Liver (tissue), 8 donors: ENCODE measurements at regions not wholly inside any gene's neighbourhood (a gene's known extent, or its start where the extent isn't known, plus 50 kb on each side); places are given as distances from the start of the nearest gene placed in this dataset.

Experiments
- DNase-seq: peaks from one replicate; pipeline ENCODE4 v3.0.0-alpha.2; 2017; ENCODE audit warnings: low spot score
- H3K27ac ChIP-seq, 2 donors: one replicate each; pipeline ENCODE4 v1.7.0; 2013; ENCODE audit warnings: inconsistent platforms in 2 of 2, low read length in 2 of 2, control low read depth in 1 of 2, low read depth in 1 of 2, mild to moderate bottlenecking in 1 of 2
- H3K27me3 ChIP-seq, 4 donors: one replicate each; pipeline versions ENCODE4 v1.6.1 to v1.7.0; 2013; ENCODE audit warnings: low read length in 3 of 4, inconsistent platforms in 1 of 4, mild to moderate bottlenecking in 1 of 4, moderate library complexity in 1 of 4; ENCODE audit not compliant: control insufficient read depth in 4 of 4, insufficient read depth in 4 of 4
- H3K36me3 ChIP-seq, 4 donors: one replicate each; pipeline versions ENCODE4 v1.6.1 to v1.7.0; 2013; ENCODE audit warnings: low read length in 3 of 4, mild to moderate bottlenecking in 3 of 4, low read depth in 1 of 4, moderate library complexity in 1 of 4; ENCODE audit not compliant: control insufficient read depth in 4 of 4, insufficient read depth in 3 of 4
- H3K4me1 ChIP-seq, 4 donors: one replicate each; pipeline versions ENCODE4 v1.6.1 to v1.7.0; 2013; ENCODE audit warnings: low read length in 3 of 4, mild to moderate bottlenecking in 3 of 4, moderate library complexity in 1 of 4; ENCODE audit not compliant: control insufficient read depth in 4 of 4, insufficient read depth in 4 of 4
- H3K4me3 ChIP-seq, 3 donors: one replicate each; pipeline versions ENCODE4 v1.6.1 to v1.7.0; 2013; ENCODE audit warnings: low read length in 3 of 3, control low read depth in 1 of 3, low read depth in 1 of 3, mild to moderate bottlenecking in 1 of 3
- H3K9ac ChIP-seq, 2 donors: one replicate each; pipeline ENCODE4 v1.7.0; 2013; ENCODE audit warnings: low read length in 2 of 2, mild to moderate bottlenecking in 2 of 2, moderate library complexity in 2 of 2, control low read depth in 1 of 2, low read depth in 1 of 2
- H3K9me3 ChIP-seq, 4 donors: one replicate each; pipeline versions ENCODE4 v1.6.1 to v1.7.0; 2013; ENCODE audit warnings: low read length in 3 of 4; ENCODE audit not compliant: control insufficient read depth in 4 of 4
- FOXA1 ChIP-seq: IDR thresholded peaks from 2 replicates; pipeline ENCODE4 v1.6.1; 2016; ENCODE audit warnings: antibody characterized with exemption
- HNF4A ChIP-seq, 2 donors: conservative IDR thresholded peaks; 2 replicates each; pipeline ENCODE4 v1.6.1; 2016; ENCODE audit warnings: antibody characterized with exemption in 2 of 2, mild to moderate bottlenecking in 2 of 2
- HNF4G ChIP-seq: IDR thresholded peaks from 2 replicates; pipeline ENCODE4 v1.6.1; 2016; ENCODE audit warnings: antibody characterized with exemption
- NR2F2 ChIP-seq: IDR thresholded peaks from 2 replicates; pipeline ENCODE4 v1.6.1; 2016; ENCODE audit warnings: antibody characterized with exemption
- RAD21 ChIP-seq, 2 donors: IDR thresholded peaks; 2 replicates each; pipeline ENCODE4 v1.6.1; 2016; ENCODE audit warnings: antibody characterized with exemption in 2 of 2, mild to moderate bottlenecking in 2 of 2
- RXRA ChIP-seq, 2 donors: IDR thresholded peaks; 2 replicates each; pipeline ENCODE4 v1.6.1; 2017 to 2018; ENCODE audit warnings: antibody characterized with exemption in 2 of 2, mild to moderate bottlenecking in 1 of 2
- SP1 ChIP-seq: IDR thresholded peaks from 2 replicates; pipeline ENCODE4 v1.6.1; 2018; ENCODE audit warnings: antibody characterized with exemption, mild to moderate bottlenecking
- TAF1 ChIP-seq: conservative IDR thresholded peaks from 2 replicates; pipeline ENCODE4 v1.6.1; 2016; ENCODE audit warnings: antibody characterized with exemption, mild to moderate bottlenecking
- YY1 ChIP-seq: IDR thresholded peaks from 2 replicates; pipeline ENCODE4 v1.6.1; 2016; ENCODE audit warnings: antibody characterized with exemption, mild to moderate bottlenecking
- WGBS: extraction: QIAGEN DNeasy Blood & Tissue Kit; methylation state at CpG from one replicate; pipeline ENCODE4 v1.1.7; 2013; 5-methylcytosine and 5-hydroxymethylcytosine counted together
- TF ChIP-seq, protein P1 (sequence below): IDR thresholded peaks from 2 replicates; pipeline ENCODE4 v1.6.1; 2016; ENCODE audit warnings: antibody characterized with exemption
- TF ChIP-seq, protein P2 (sequence below): fragments of 150-350 bp; IDR thresholded peaks from 2 replicates; pipeline ENCODE4 v1.5.1; 2017; ENCODE audit warnings: improper control_type of control experiment, low read depth, low read length; ENCODE audit not compliant: missing input control
- TF ChIP-seq, protein P3 (sequence below): IDR thresholded peaks from 2 replicates; pipeline ENCODE4 v1.6.1; 2016; ENCODE audit warnings: antibody characterized with exemption, mild to moderate bottlenecking
- donor health status: healthy.
- donor health status: healthy.
- donor health status: healthy.
- donor health status: healthy.
- donor health status: healthy.

DNA sequence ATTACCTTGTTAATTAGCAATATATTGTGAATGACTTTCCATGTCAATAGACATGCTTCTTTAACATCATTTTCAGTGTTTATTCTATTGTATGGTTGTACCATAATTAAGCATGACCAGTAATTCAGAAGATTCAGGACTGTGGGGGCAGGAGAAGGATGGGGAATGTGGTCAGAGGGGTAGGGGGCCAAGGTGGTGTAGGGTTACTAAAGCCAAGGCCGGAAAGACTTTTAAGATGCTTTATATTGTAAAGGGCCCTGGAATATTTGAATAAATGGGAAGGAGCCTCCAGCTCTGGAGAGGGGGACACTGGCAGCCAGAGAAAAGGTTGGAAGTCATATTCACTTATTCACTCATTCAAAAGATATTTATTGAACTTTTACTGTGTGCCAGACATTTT, 115.7 kb downstream of the FGF18 start:
- TF ChIP-seq SP1, result no peak
- TF ChIP-seq TAF1, result no peak
- TF ChIP-seq HNF4A (conservative IDR thresholded peaks at IDR 0.05), result no peak
- TF ChIP-seq FOXA1, result no peak
- no peak for TF ChIP-seq HNF4G
- TF ChIP-seq YY1, result no peak
- TF ChIP-seq, protein P1, sequence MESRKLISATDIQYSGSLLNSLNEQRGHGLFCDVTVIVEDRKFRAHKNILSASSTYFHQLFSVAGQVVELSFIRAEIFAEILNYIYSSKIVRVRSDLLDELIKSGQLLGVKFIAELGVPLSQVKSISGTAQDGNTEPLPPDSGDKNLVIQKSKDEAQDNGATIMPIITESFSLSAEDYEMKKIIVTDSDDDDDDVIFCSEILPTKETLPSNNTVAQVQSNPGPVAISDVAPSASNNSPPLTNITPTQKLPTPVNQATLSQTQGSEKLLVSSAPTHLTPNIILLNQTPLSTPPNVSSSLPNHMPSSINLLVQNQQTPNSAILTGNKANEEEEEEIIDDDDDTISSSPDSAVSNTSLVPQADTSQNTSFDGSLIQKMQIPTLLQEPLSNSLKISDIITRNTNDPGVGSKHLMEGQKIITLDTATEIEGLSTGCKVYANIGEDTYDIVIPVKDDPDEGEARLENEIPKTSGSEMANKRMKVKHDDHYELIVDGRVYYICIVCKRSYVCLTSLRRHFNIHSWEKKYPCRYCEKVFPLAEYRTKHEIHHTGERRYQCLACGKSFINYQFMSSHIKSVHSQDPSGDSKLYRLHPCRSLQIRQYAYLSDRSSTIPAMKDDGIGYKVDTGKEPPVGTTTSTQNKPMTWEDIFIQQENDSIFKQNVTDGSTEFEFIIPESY, result no peak
- no peak for TF ChIP-seq RXRA (IDR thresholded peaks at IDR 0.05)
- TF ChIP-seq, protein P2, sequence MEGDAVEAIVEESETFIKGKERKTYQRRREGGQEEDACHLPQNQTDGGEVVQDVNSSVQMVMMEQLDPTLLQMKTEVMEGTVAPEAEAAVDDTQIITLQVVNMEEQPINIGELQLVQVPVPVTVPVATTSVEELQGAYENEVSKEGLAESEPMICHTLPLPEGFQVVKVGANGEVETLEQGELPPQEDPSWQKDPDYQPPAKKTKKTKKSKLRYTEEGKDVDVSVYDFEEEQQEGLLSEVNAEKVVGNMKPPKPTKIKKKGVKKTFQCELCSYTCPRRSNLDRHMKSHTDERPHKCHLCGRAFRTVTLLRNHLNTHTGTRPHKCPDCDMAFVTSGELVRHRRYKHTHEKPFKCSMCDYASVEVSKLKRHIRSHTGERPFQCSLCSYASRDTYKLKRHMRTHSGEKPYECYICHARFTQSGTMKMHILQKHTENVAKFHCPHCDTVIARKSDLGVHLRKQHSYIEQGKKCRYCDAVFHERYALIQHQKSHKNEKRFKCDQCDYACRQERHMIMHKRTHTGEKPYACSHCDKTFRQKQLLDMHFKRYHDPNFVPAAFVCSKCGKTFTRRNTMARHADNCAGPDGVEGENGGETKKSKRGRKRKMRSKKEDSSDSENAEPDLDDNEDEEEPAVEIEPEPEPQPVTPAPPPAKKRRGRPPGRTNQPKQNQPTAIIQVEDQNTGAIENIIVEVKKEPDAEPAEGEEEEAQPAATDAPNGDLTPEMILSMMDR, result no peak
- no peak overlapping the region for H3K4me3 ChIP-seq
- H3K4me1 ChIP-seq, result no peaks in the 10 kb centered on the region
- H3K9me3 ChIP-seq, result no peaks in the 10 kb centered on the region
- H3K36me3 ChIP-seq, result no peaks in the 10 kb centered on the region
- H3K27ac ChIP-seq, result no peak overlapping the region
- no peak for DNase-seq
- WGBS, result 87% methylated on average over 1 of the region's 1 CpG
- H3K27me3 ChIP-seq, result peaks cover 0 to 10% (median 0%) of the 10 kb centered on the region in 4 donors
- no peak overlapping the region for H3K9ac ChIP-seq

DNA sequence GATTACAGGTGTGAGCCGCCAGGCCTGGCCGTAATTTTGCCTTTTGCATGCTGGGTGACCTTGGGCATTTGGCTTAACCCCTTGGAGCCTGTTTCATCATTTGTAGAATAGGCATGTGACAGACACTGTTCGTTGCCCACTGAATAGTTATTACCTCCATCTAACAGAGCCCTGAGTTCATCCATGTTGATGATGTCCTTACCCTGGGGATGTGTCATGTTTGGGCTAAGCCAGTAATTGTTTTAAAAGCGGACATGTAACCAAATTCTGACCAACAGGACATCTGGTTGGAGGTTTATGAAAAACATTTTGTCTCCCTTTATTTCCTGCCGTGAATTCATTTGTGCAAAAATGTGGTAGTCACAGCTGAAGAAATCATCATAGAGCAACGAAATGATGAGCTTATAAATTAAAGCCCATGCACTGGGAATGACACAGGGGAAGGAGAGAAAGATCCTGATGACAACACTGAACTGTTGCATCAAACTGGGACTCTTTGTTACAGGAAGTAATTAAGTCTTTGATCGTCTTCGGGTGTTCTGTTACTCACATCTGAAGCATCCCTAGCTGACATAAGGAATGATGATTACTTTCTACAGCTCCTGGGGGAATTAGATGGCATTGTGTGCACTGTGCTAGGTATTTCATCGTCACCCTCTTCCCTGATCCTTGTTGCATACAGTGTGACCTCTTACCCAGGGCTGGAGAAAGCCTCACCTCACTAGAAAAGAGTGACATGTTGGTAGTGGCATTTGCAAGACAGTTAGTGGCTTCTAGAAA, 117.8 kb downstream of the FGF18 start:
- TF ChIP-seq FOXA1 (no peak), NR2F2 (no peak), SP1 (no peak), RAD21 (IDR thresholded peaks at IDR 0.05) (no peak)
- TF ChIP-seq, protein P3, sequence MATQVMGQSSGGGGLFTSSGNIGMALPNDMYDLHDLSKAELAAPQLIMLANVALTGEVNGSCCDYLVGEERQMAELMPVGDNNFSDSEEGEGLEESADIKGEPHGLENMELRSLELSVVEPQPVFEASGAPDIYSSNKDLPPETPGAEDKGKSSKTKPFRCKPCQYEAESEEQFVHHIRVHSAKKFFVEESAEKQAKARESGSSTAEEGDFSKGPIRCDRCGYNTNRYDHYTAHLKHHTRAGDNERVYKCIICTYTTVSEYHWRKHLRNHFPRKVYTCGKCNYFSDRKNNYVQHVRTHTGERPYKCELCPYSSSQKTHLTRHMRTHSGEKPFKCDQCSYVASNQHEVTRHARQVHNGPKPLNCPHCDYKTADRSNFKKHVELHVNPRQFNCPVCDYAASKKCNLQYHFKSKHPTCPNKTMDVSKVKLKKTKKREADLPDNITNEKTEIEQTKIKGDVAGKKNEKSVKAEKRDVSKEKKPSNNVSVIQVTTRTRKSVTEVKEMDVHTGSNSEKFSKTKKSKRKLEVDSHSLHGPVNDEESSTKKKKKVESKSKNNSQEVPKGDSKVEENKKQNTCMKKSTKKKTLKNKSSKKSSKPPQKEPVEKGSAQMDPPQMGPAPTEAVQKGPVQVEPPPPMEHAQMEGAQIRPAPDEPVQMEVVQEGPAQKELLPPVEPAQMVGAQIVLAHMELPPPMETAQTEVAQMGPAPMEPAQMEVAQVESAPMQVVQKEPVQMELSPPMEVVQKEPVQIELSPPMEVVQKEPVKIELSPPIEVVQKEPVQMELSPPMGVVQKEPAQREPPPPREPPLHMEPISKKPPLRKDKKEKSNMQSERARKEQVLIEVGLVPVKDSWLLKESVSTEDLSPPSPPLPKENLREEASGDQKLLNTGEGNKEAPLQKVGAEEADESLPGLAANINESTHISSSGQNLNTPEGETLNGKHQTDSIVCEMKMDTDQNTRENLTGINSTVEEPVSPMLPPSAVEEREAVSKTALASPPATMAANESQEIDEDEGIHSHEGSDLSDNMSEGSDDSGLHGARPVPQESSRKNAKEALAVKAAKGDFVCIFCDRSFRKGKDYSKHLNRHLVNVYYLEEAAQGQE, result no peak
- TF ChIP-seq, protein P2, result no peak
- H3K27ac ChIP-seq, result no peak overlapping the region
- no peak overlapping the region for H3K4me3 ChIP-seq
- 77% methylated on average over 9 of the region's 9 CpGs for WGBS
- DNase-seq, result no peak
- no peaks in the 10 kb centered on the region for H3K36me3 ChIP-seq
- H3K9ac ChIP-seq, result no peak overlapping the region
- no peaks in the 10 kb centered on the region for H3K4me1 ChIP-seq
- peaks cover 0 to 14% (median 0%) of the 10 kb centered on the region in 4 donors for H3K27me3 ChIP-seq
- no peaks in the 10 kb centered on the region for H3K9me3 ChIP-seq
